Muscle of back (tissue), 3 donors: ENCODE measurements at regions not wholly inside any gene's neighbourhood (a gene's known extent, or its start where the extent isn't known, plus 50 kb on each side); places are given as distances from the start of the nearest gene placed in this dataset.

Experiments
- DNase-seq, 3 donors: peaks; one replicate each; pipeline versions ENCODE4 v3.0.0 to v3.0.0-alpha.2; 2013

DNA sequence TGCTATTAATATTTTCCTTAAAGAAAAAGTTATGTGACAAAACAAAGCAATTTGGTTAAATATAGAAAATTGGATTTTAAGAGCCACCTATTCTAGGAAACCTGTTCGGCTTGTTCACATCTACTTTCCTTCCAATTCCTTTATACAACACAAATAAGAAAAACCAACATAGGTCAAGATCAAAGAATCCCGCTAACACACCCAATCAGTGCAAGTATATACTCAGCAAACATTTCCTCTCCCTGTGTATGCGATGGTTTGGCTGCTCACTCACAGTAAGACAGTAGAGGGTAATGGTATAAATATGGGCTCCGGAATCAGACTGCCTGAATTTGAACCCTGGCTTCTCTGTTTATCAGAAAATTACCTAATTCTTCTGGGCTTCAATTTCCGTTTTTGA is 757.5 kb upstream of the ZNF608 start:
- DNase-seq = no peak

DNA sequence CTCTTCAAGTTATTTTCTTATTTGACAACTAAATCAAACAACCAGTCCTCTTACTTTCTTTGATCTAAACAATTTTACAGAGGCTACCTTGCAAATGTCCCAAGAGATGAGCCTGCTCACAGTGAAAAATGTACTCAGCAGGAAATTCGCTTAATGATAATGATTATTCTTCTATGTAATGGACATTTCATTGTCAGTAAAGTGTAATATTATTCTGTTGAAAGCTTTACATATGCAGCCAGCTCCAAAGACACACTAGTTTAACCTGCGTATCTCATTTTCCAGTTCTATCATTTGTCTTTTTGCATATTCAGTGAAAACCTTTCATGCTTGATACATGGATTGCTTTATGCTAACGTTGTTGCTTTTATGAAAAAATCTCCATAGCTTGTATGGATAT is 758.7 kb upstream of the ZNF608 start:
- no peak for DNase-seq

DNA sequence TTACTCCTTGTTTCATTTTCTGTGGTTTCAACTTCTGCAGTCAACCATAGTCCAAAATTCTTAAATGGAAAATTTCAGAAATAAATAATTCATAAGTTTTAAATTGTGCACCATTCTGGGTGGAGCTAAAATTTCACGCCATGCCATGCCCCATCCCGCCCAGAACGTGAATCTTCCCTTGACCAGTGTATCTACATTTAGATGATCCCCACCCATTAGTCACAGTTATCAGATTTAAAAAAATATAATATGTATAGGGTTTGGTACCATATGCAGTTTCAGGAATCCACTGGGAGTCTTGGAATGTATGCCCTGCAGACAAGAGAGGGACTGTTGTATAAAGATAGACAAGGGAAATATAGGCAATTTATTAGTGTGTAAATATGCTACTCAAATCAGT is 759.7 kb upstream of the ZNF608 start:
- DNase-seq = no peak

GRCh38 chr5:125508225-125508624 is 761.8 kb upstream of the ZNF608 start:
- no peak for DNase-seq

DNA sequence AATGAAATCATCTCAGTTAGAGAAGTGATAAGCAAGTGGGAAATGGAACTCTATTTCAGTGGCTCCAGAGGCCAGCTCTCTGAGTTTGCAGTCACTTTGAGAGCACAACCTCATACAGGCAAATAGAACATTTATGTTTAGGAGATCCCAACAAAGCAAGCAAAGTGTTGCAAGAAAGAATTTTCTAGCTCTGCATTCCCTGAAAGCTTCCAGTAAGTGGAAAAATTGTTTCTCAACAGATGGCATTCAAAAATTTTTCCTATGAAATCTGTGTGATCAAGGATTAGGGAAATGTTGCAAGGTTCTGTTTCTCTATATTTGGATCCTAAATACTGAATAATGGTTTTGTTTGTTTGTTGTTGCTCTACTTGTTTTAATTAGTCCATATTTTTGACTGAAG is 764.2 kb upstream of the ZNF608 start:
- DNase-seq = no peak

- DNase-seq = no peak
Measured at GRCh38 chr5:125517973-125518550, 771.6 kb upstream of the ZNF608 start.

DNA sequence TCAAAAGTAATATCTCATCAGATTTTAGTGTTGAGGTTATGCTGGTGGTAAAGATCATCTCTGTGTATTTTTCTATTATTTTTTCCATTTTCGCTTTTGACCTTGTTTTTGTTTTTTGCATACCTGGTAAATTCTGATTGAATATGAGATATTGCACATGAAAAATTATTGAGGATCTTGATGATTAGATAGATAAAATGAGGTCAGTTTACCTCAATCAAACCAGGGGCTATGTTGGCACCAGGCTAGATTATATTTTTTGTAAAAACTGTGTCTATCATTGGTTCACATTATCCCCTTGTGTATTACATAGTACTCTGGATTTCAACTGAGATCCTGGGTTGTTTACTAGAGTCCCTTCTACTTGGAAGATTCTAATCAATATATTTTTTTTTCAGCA is 774.9 kb upstream of the ZNF608 start:
- DNase-seq = no peak

DNA sequence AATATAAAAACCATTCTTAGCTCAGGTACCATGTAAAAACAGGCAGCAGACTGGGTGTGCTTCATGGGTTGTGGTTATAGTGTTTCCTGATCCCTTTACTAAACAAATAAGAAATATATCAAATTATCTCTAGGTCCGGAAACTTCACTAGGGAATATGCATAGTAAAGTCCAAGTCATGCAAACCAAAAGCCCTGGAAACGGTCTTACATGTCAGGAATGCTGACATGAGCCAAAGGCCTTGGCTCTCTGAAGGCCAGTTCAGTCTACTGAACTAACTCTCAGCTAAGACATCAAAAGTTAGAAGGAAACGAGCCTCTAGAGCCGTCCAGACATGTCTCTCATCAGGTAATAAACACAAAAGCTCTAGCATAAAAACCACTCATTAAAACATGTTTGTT is 778.9 kb upstream of the ZNF608 start:
- peak in 2 of 3 donors; percentile 34 to 42 for DNase-seq

GRCh38 chr5:125526966-125527365 is 780.5 kb upstream of the ZNF608 start:
- DNase-seq = peak in 2 of 3 donors; percentile 6 to 22

GRCh38 chr5:125528881-125529280 is 782.4 kb upstream of the ZNF608 start:
- no peak for DNase-seq

DNA sequence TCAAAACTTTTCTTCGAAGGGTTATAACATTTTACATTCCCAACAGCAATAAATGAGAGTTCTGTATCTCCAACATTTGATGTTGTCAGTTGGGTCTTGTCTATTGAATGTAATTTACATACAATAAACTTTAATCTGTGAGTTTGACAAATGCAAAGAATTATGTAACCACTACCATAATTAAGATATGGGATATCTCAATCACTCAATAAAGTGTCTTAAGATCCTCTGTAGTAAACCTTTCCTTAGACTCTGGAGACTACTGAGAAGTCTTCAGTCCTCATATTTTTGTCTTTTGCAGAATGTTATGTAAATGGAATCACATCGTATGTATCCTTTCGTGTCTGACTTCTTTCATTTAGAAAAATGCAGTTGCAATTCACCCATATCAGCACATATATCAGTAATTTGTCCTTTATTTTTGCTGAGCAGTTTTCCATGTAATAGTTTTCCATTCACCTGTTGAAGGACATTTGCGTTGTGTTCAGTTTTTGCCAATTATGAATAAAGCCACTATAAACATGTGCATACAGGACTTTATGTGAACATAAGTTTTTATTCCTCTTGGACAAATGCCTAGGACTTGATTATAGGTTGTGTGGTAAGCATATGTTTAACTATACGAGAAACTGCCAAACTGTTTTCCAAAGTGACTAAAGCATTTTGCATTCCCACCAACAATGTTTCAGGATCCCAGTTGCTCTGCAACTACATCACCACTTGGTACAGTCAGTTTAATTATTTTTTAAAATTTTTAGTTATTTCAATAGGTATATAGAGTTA is 784.6 kb upstream of the ZNF608 start:
- no peak for DNase-seq

- no peak for DNase-seq
Measured at GRCh38 chr5:125536095-125536494, 789.7 kb upstream of the ZNF608 start.

DNA sequence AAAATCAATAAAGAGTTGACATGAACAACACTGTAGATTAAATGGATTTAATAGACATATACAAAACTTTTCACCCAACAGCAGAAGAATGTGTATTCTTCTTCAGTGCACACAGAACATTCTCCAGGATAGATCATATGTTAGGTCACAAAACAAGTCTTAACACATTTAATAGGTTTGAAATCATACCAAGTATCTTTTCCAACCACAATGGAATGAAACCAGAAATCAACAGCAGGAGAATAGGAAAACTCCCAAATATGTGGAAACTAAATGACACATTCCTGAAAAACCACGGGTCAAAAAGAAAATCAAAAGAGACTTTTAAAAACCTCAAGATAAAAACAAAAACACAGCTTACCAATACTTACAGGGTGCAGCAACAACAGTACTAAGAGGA is 790.1 kb upstream of the ZNF608 start:
- DNase-seq = no peak

GRCh38 chr5:125537661-125538060 is 791.2 kb upstream of the ZNF608 start:
- no peak for DNase-seq

GRCh38 chr5:125538469-125538868 is 792.0 kb upstream of the ZNF608 start:
- no peak for DNase-seq

DNA sequence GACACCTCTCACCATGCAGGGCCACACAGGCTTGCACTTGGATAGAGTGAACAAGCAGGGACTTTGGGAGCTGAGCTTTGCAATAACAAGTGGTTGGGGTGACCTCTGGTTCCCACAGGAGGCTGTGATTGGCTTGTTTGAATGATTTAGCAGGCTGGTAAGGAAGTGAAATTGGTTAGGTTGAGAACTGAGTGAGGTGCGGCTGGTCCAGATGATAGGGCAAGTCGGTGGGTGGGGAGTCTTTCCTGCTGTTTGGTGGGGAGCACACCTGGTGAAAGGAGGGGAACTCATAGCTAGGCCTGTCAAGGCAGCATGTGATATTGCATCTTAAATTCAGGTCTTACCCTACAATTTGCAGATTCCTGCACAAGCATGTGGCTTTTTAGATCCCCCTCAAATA is 794.6 kb upstream of the ZNF608 start:
- no peak for DNase-seq

GRCh38 chr5:125549322-125549911 is 803.0 kb upstream of the ZNF608 start:
- peak in 1 of 3 donors; percentile 52 for DNase-seq

DNA sequence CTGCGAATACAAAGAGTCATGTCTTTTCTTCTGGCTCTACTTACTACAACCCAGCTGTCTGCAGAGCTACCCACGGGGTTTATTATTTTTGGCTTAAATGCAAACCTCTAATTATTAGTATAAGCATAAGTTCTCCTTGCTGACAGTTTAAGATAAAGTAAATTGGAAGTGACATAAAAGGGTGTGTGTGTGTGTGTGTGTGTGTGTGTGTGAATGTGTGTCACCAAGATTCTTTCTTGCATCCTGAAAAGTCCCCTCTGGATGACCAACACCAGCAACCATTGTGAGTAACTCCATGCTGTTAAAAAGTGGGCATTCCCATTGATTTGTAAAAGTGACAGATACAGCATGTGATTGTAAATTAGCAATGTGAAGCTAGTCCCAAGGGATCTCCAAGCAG is 803.8 kb upstream of the ZNF608 start:
- DNase-seq = peak in 2 of 3 donors; percentile 69 to 70

- peak in 1 of 3 donors; percentile 24 for DNase-seq
Measured at GRCh38 chr5:125551246-125551645, 804.8 kb upstream of the ZNF608 start.

DNA sequence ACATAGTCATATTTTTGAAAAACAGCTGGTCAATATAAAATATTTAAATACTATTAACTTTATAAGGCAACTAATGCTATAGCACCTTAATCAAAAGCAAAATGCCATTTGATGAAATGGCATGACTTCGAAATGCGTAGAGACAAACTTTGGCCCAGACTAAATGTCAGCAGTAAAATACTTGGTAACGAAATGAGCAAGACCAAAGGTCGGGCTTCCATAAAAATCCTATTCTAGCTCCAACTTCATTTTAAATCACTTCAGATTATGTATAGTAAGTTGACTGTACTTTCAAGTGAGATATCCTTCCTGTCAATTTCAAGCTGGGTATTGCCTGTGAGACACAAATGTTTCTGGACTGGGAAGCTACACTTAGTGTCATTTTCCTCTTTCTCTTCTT is 805.4 kb upstream of the ZNF608 start:
- DNase-seq = no peak

DNA sequence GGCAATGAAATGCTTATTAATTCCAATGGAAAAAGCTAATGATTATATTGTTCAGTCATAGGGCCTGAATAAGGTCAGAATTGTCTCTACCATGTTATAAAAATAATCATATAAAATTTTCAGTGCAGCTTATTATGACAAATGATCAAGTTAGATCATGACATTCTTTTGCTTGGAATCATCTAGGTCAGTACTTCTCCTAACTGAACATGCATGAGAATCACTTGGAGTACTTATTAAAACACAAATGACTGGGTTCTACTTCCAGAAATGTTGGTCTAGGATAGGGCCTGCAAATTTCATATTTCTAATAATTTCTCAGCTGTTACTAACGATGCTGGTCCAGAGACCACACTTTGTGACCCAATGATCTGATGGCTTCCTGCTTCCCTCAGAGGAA is 806.0 kb upstream of the ZNF608 start:
- DNase-seq = no peak

GRCh38 chr5:125554355-125554754 is 807.9 kb upstream of the ZNF608 start:
- DNase-seq = no peak

DNA sequence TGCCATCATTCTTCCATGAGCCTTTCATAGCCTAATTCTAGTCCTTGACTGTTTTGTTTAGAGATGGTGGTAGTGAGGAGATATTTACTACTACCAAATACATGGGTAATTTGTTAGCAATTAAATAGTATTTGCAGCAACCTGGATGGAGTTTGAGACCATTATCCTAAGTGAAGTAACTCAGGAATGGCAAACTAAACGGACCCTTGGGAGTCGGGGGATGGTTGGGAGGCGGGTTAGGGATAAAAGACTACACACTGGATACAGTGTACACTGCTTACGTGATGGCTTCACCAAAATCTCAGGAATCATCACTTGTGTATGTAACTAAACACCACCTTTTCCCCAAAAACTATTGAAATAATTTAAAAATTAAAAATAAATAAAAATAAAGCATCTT is 809.2 kb upstream of the ZNF608 start:
- no peak for DNase-seq
